Keratinocyte (primary cell): ENCODE measurements at regions not wholly inside any gene's neighbourhood (a gene's known extent, or its start where the extent isn't known, plus 50 kb on each side); places are given as distances from the start of the nearest gene placed in this dataset.

ENCODE experiments used
- DNase-seq: peaks from one replicate; pipeline ENCODE4 v3.0.0-alpha.2; 2011; ENCODE audit warnings: low read depth, missing footprints, low spot score
- FAIRE-seq: peaks from 2 replicates; lab custom pipeline; 2011; peaks lifted over from hg19 to GRCh38; lab: Jason Lieb, UNC
- H2AFZ ChIP-seq: 2 replicates; pipeline ENCODE4 v1.6.0; 2012; ENCODE audit warnings: low read length, control low read depth, inconsistent platforms; ENCODE audit not compliant: control insufficient read depth
- H3K27ac ChIP-seq: 2 replicates; pipeline ENCODE4 v1.5.1; 2011; ENCODE audit warnings: low read length; ENCODE audit not compliant: control insufficient read depth, insufficient read depth
- H3K27me3 ChIP-seq: 3 replicates; pipeline ENCODE4 v1.6.0; 2011; ENCODE audit warnings: low read length; ENCODE audit not compliant: control insufficient read depth, insufficient read depth; ENCODE audit errors: extremely low read depth
- H3K36me3 ChIP-seq, 2 experiments: 2 replicates in 1 of 2; 3 replicates in 1 of 2; pipeline ENCODE4 v1.5.1; 2011; ENCODE audit warnings: low read length in 2 of 2, mild to moderate bottlenecking in 1 of 2; ENCODE audit not compliant: control insufficient read depth in 2 of 2, insufficient read depth in 2 of 2; ENCODE audit errors: extremely low read depth in 1 of 2
- H3K4me1 ChIP-seq: 3 replicates; pipeline ENCODE4 v1.5.1; 2011; ENCODE audit warnings: low read length; ENCODE audit not compliant: control insufficient read depth, insufficient read depth; ENCODE audit errors: extremely low read depth
- H3K4me2 ChIP-seq: 3 replicates; pipeline ENCODE4 v1.6.0; 2011; ENCODE audit warnings: low read depth, low read length; ENCODE audit not compliant: control insufficient read depth, insufficient read depth; ENCODE audit errors: extremely low read depth
- H3K4me3 ChIP-seq, 3 experiments: fragments of 200-600 bp in 1 of 3; sonication (generic) in 1 of 3; 2 replicates in 2 of 3; 3 replicates in 1 of 3; pipeline ENCODE4 v1.5.1; 2011 to 2016; ENCODE audit warnings: low read length in 3 of 3, mild to moderate bottlenecking in 3 of 3, control low read depth in 2 of 3, inconsistent platforms in 1 of 3, low read depth in 1 of 3, mixed read lengths in 1 of 3, mixed run types in 1 of 3, moderate library complexity in 1 of 3; ENCODE audit not compliant: control insufficient read depth in 2 of 3, insufficient read depth in 2 of 3; ENCODE audit errors: extremely low read depth in 1 of 3
- H3K79me2 ChIP-seq: 2 replicates; pipeline ENCODE4 v1.6.0; 2012; ENCODE audit warnings: low read length; ENCODE audit not compliant: control insufficient read depth, insufficient read depth
- H3K9ac ChIP-seq: 3 replicates; pipeline ENCODE4 v1.6.0; 2011; ENCODE audit warnings: low read length; ENCODE audit not compliant: control insufficient read depth, insufficient read depth; ENCODE audit errors: extremely low read depth
- H3K9me1 ChIP-seq: 3 replicates; pipeline ENCODE4 v1.6.0; 2011; ENCODE audit warnings: low read length; ENCODE audit not compliant: control insufficient read depth, insufficient read depth; ENCODE audit errors: extremely low read depth
- H3K9me3 ChIP-seq: 2 replicates; pipeline ENCODE4 v1.5.1; 2012; ENCODE audit warnings: low read depth, low read length; ENCODE audit not compliant: control insufficient read depth
- H4K20me1 ChIP-seq: 3 replicates; pipeline ENCODE4 v1.6.0; 2011; ENCODE audit warnings: low read length; ENCODE audit not compliant: control insufficient read depth, insufficient read depth; ENCODE audit errors: extremely low read depth
- EZH2 ChIP-seq: IDR thresholded peaks from one replicate; pipeline ENCODE4 v1.6.1; 2012; ENCODE audit warnings: inconsistent platforms, mild to moderate bottlenecking, low read length, moderate library complexity
- dilution Hi-C: fragments of 300-500 bp; cut with MboI; formaldehyde crosslinking; loops from one replicate; pipeline ENCODE4 v1.7.0; 2020; ENCODE audit warnings: low sequenced_read_pairs; ENCODE audit not compliant: extremely low pct_ligation_motif_present
- TF ChIP-seq, protein P1 (sequence below), 3 experiments: IDR thresholded peaks in 1 of 3; conservative IDR thresholded peaks in 1 of 3; optimal IDR thresholded peaks in 1 of 3; 2 replicates in 2 of 3; 3 replicates in 1 of 3; pipeline versions ENCODE3 to v1.5.1; 2011; ENCODE audit warnings: low read length in 3 of 3, mild to moderate bottlenecking in 3 of 3, moderate library complexity in 2 of 3, control low read depth in 1 of 3, inconsistent platforms in 1 of 3; ENCODE audit not compliant: insufficient read depth in 2 of 3; ENCODE audit errors: extremely low read depth in 1 of 3

DNA sequence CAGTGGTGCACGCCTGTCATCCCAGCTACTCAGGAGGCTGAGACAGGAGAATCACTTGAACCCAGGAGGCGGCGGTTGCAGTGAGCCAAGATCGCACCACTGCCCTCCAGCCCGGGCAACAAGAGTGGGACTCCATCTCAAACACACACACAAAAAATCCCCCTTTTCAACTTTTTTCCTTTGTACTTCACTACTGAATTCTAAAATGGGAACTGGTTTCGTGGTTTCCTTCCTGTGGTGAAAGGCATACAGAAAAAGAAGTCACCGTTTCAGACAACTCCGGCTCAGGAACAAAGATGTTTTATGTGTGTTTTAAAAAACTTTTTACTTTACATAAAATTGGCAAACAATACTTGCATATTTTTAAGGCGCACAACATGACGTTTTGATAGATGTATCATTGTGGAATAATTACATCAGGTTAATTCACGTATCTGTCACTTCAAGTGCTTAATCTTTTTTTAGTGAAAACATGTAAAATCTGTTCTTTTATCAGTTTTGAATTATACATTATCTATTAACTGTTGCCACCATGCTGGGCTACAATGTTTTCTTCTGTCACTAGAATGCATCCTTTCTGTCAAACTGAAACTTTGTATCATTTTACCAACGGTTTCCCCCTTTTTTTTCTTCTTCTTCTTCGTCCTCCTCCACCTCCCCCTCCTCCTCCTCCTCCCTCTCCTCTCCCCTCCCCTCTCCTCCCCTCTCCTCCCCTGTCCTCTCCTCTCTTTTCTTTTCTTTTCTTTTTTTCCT is 186.0 kb downstream of the CRLF2 start:
- FAIRE-seq: no peak
- peaks cover 5% of the 10 kb centered on the region for H3K9me3 ChIP-seq
- no peaks in the 10 kb centered on the region for H3K36me3 ChIP-seq
- dilution Hi-C loops: no loop called here
- no peaks in the 10 kb centered on the region for H3K4me1 ChIP-seq
- no peak overlapping the region for H2AFZ ChIP-seq
- TF ChIP-seq, protein P1, sequence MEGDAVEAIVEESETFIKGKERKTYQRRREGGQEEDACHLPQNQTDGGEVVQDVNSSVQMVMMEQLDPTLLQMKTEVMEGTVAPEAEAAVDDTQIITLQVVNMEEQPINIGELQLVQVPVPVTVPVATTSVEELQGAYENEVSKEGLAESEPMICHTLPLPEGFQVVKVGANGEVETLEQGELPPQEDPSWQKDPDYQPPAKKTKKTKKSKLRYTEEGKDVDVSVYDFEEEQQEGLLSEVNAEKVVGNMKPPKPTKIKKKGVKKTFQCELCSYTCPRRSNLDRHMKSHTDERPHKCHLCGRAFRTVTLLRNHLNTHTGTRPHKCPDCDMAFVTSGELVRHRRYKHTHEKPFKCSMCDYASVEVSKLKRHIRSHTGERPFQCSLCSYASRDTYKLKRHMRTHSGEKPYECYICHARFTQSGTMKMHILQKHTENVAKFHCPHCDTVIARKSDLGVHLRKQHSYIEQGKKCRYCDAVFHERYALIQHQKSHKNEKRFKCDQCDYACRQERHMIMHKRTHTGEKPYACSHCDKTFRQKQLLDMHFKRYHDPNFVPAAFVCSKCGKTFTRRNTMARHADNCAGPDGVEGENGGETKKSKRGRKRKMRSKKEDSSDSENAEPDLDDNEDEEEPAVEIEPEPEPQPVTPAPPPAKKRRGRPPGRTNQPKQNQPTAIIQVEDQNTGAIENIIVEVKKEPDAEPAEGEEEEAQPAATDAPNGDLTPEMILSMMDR (optimal IDR thresholded peaks at IDR 0.05 in 1 of 3, IDR thresholded peaks at IDR 0.05 in 1 of 3, conservative IDR thresholded peaks at IDR 0.05 in 1 of 3; ENCODE audit: extremely low read depth in 1 of 3, insufficient read depth in 2 of 3, low read length in 3 of 3): no peak
- TF ChIP-seq EZH2: no peak
- H3K9ac ChIP-seq: no peak overlapping the region
- no peak for DNase-seq
- no peak overlapping the region for H3K27ac ChIP-seq
- H3K79me2 ChIP-seq: no peaks in the 10 kb centered on the region
- no peaks in the 10 kb centered on the region for H3K9me1 ChIP-seq
- H3K4me2 ChIP-seq: no peak overlapping the region
- H3K27me3 ChIP-seq: no peaks in the 10 kb centered on the region
- no peak overlapping the region for H3K4me3 ChIP-seq
- H4K20me1 ChIP-seq: no peaks in the 10 kb centered on the region

DNA sequence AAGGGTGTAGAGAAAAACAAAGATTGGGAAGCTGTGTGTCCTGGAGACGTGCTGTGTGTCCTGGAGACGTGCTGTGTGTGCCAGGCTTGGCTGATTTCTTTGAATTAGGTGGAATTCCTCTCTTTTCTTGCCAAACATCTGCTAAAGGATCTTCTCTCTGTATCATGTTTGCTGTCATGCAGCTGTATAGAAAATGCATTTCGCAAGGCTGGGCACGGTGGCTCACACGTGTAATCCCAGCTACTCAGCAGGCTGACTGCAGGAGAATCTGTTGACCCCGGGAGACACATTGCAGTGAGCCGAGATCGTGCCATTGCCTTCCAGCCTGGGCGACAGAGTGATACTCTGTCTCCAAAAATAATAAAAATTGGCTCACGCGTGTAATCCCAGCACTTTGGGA is 187.0 kb downstream of the CRLF2 start:
- H2AFZ ChIP-seq: no peak overlapping the region
- dilution Hi-C loops: no loop called here
- FAIRE-seq (no peak), DNase-seq (no peak)
- H4K20me1 ChIP-seq: no peaks in the 10 kb centered on the region
- H3K4me2 ChIP-seq: no peak overlapping the region
- TF ChIP-seq EZH2: no peak
- TF ChIP-seq, protein P1 (optimal IDR thresholded peaks at IDR 0.05 in 1 of 3, IDR thresholded peaks at IDR 0.05 in 1 of 3, conservative IDR thresholded peaks at IDR 0.05 in 1 of 3; ENCODE audit: extremely low read depth in 1 of 3, insufficient read depth in 2 of 3, low read length in 3 of 3): no peak
- H3K27me3 ChIP-seq: no peaks in the 10 kb centered on the region
- no peaks in the 10 kb centered on the region for H3K4me1 ChIP-seq
- no peak overlapping the region for H3K27ac ChIP-seq
- no peaks in the 10 kb centered on the region for H3K36me3 ChIP-seq
- H3K9ac ChIP-seq: no peak overlapping the region
- H3K79me2 ChIP-seq: no peaks in the 10 kb centered on the region
- H3K4me3 ChIP-seq: no peak overlapping the region
- H3K9me3 ChIP-seq: peaks cover 7% of the 10 kb centered on the region
- H3K9me1 ChIP-seq: no peaks in the 10 kb centered on the region
